ENCODE measurements at regions not wholly inside any gene's neighbourhood (a gene's known extent, or its start where the extent isn't known, plus 50 kb on each side); places are given as distances from the start of the nearest gene placed in this dataset.

DNA sequence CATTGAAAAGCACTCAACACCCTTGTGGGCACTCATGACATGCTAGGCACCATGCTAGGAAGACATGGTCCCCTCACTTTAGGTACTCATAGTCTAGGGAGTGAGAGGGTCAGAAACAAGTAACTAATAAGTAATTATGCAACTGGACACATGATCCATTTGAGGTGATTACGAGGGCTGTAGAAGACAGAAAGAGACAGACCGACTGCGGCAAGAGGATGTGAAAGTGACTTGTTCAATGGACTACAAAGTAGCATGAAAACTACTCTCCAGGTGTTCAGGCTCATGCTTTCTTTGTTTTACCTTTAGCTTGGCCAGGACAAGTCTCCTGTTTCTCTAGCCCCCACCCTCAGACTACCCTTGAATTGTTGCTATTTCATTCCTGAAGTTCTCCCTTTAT lies 310.8 kb upstream of the SORL1-AS1 start:
- H3K9ac ChIP-seq: no peak overlapping the region
- H3K4me1 ChIP-seq: no peaks in the 10 kb centered on the region
- no peaks in the 10 kb centered on the region for H3K36me3 ChIP-seq
- no peak overlapping the region for H3K27ac ChIP-seq
- no peak for TF ChIP-seq Cebpa-rat (IDR thresholded peaks at IDR 0.05)
- H4K20me1 ChIP-seq: no peaks in the 10 kb centered on the region
- no peak overlapping the region for H3K4me2 ChIP-seq
- no peak overlapping the region for H3K4me3 ChIP-seq
- H3K27me3 ChIP-seq: no peaks in the 10 kb centered on the region
- no peaks in the 10 kb centered on the region for H3K9me3 ChIP-seq

DNA sequence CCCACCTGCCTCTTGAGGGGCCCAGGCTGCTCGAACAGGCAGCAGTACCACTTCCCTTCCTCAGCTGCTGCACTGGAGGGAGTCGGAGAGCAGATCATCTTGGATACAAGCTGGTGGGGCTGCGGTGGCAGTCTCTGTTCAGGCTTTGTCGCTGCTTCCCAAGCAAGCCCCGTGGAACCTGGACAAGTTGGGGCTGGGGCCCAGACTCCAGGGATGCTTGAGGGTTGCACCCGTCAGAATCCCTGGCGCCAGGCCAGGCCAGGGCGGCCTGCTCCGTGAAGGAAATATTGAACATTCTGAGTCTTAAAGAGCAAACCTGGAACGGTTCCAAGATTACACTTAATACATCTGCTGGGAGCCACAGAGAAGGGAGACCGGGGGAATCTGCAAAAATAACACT lies 310.1 kb upstream of the SORL1-AS1 start:
- H4K20me1 ChIP-seq: no peaks in the 10 kb centered on the region
- no peaks in the 10 kb centered on the region for H3K4me1 ChIP-seq
- no peak overlapping the region for H3K4me2 ChIP-seq
- no peaks in the 10 kb centered on the region for H3K27me3 ChIP-seq
- no peak overlapping the region for H3K4me3 ChIP-seq
- H3K27ac ChIP-seq: no peak overlapping the region
- TF ChIP-seq Cebpa-rat (IDR thresholded peaks at IDR 0.05): no peak
- no peaks in the 10 kb centered on the region for H3K9me3 ChIP-seq
- no peak overlapping the region for H3K9ac ChIP-seq
- no peaks in the 10 kb centered on the region for H3K36me3 ChIP-seq

DNA sequence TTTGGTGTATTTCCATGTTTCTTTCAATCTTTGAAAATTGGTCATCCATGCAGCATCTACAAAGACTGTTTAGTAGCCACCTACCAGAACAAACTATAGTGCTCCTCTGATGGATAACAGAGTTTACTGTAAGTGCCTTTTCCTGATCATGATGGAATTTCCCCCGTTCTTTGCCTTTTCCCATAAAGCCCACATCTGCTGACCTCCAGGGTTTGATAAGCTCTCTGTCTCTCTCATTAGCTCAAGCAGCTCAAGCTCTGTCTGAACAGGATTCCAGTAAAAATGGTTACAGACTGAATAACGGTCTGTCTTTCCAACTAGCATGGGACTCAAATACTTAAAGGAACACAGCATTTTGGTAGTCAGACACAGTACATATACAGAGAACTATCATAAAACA lies 308.4 kb upstream of the SORL1-AS1 start:
- H4K20me1 ChIP-seq: no peaks in the 10 kb centered on the region
- no peak for TF ChIP-seq Cebpa-rat (IDR thresholded peaks at IDR 0.05)

DNA sequence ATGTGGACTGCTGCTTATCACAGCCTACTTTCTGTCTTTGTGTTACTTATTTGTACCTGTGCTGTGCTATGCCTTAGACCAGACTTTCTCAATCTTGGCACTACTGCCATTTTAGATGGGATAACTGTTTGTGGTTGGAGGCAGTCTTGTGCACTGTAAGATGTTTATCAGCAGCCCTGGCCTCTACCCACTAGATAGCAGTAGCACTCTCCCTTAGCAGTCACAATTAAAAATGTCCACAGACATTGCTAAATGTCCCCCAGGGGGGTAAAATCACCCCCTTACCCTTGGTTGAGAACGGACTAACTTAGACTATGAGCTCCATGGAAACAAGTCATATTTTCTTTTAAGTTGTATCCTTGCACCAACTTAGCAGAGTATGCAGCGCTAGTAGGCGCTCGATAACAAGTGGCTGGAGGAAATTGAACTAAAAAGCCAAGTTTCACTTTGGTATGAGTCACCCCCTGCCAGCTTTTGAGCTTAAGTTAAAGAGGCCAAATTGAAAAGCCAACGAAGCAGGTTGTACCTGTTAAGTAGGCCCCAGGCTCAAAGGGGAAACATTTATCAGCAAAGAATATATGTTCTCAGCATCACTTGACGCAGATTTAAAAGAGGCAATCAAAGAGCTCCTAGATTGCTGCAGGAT lies 304.8 kb upstream of the SORL1-AS1 start:
- no peak overlapping the region for H3K27ac ChIP-seq
- H4K20me1 ChIP-seq: no peaks in the 10 kb centered on the region
- H3K27me3 ChIP-seq: no peaks in the 10 kb centered on the region
- H3K4me1 ChIP-seq: no peaks in the 10 kb centered on the region
- H3K36me3 ChIP-seq: no peaks in the 10 kb centered on the region
- no peak overlapping the region for H3K4me2 ChIP-seq
- no peak for TF ChIP-seq Cebpa-rat (IDR thresholded peaks at IDR 0.05)
- no peak overlapping the region for H3K4me3 ChIP-seq
- H3K9ac ChIP-seq: no peak overlapping the region
- H3K9me3 ChIP-seq: no peaks in the 10 kb centered on the region

More for the DNA sequence above, 308.4 kb upstream of the SORL1-AS1 start:
- no peak overlapping the region for H3K4me3 ChIP-seq
- no peak overlapping the region for H3K9ac ChIP-seq
- no peaks in the 10 kb centered on the region for H3K36me3 ChIP-seq
- H3K4me1 ChIP-seq: no peaks in the 10 kb centered on the region
- no peak overlapping the region for H3K4me2 ChIP-seq
- H3K27me3 ChIP-seq: no peaks in the 10 kb centered on the region
- H3K27ac ChIP-seq: no peak overlapping the region
- no peaks in the 10 kb centered on the region for H3K9me3 ChIP-seq

DNA sequence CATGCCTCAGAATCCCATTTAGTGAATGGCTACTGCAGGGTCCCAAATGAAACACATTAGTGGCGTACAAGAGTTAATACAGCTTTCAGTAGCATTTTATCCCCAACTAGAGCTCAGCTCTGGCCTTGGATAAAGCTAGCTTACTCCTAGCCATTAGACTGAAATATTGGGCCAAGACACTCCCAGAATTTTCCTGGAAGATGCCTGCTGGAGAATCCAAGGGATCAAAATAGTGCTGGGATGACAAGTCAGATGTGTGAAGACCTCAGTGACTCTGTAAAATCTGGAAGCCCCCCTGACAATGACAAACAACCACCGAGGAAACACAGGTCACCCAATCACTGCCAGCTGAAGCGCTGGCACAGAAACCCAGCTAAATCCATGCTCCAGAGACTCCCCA lies 303.1 kb upstream of the SORL1-AS1 start:
- Histone ChIP-seq H4K20me1 (no peaks in the 10 kb centered on the region), H3K4me1 (no peaks in the 10 kb centered on the region), H3K27me3 (no peaks in the 10 kb centered on the region), H3K27ac (no peak overlapping the region), H3K36me3 (no peaks in the 10 kb centered on the region), H3K9me3 (no peaks in the 10 kb centered on the region), H3K9ac (no peak overlapping the region), H3K4me2 (no peak overlapping the region), H3K4me3 (no peak overlapping the region)
- TF ChIP-seq Cebpa-rat (IDR thresholded peaks at IDR 0.05): no peak

DNA sequence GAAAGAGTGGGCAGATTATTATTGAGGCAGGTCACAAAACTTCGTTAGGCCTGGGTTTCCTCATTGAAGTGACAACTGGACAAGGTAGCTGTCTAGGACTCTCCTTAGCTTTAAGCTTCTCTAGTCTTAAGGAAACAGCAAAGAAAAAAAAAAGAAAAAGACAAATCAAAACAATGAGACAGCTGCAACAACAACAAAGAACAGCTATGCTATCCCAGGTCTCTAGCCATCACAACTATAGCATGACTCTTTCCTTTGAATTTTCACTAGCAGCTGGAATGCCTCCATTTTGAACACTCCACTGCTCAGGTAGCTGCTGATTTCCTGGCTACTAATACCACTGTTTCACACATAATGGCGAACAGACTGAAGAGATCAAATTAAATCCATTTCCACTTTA lies 302.4 kb upstream of the SORL1-AS1 start:
- TF ChIP-seq Cebpa-rat (IDR thresholded peaks at IDR 0.05): no peak
- no peaks in the 10 kb centered on the region for H4K20me1 ChIP-seq

DNA sequence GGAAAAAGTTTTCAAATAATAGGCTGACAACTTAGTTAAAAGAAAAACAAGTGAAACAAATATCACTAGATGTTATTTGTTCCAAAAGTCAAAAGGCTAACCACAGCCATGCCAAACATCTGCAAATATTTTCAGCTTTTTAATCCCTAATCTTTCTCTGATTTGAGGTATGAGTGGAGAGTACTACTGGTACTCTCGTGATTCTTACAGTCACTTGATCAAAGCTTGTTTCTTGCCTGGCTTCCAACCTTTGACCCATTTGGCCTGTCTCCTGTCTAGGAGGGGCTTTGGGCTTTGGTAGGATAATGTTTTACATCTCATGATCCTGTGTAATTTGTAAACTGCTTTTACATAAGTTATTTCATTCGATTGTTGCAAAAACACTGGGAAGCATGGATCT lies 301.8 kb upstream of the SORL1-AS1 start:
- Histone ChIP-seq H3K36me3 (no peaks in the 10 kb centered on the region), H3K27ac (no peak overlapping the region), H3K9me3 (no peaks in the 10 kb centered on the region), H3K4me1 (no peaks in the 10 kb centered on the region), H3K9ac (no peak overlapping the region), H4K20me1 (no peaks in the 10 kb centered on the region), H3K4me2 (no peak overlapping the region), H3K27me3 (no peaks in the 10 kb centered on the region), H3K4me3 (no peak overlapping the region)
- no peak for TF ChIP-seq Cebpa-rat (IDR thresholded peaks at IDR 0.05)

More for the DNA sequence above, 302.4 kb upstream of the SORL1-AS1 start:
- no peaks in the 10 kb centered on the region for H3K4me1 ChIP-seq
- H3K4me3 ChIP-seq: no peak overlapping the region
- no peak overlapping the region for H3K9ac ChIP-seq
- H3K36me3 ChIP-seq: no peaks in the 10 kb centered on the region
- no peak overlapping the region for H3K4me2 ChIP-seq
- no peaks in the 10 kb centered on the region for H3K9me3 ChIP-seq
- no peaks in the 10 kb centered on the region for H3K27me3 ChIP-seq
- H3K27ac ChIP-seq: no peak overlapping the region

DNA sequence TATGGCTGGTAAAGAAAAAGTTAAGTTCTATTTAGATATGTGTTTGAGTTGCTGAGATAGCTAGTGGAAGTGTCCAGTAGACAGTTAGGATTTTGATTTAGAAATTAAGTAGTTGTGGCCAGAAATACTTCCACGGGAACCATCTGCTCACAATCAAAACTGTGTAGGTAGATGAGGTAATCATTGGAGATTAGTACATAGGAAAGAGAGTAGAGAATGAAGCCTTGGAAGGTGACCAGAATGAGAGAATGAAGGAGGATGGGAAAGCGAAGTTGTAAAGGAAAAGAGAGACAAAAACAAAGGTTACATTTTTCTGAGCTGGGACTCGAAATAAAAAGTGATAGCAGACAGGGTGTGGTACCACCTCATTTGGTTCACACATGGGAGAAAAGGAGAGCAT lies 296.9 kb upstream of the SORL1-AS1 start:
- Histone ChIP-seq H3K27ac (no peak overlapping the region), H3K4me1 (no peaks in the 10 kb centered on the region), H3K36me3 (no peaks in the 10 kb centered on the region), H3K9ac (no peak overlapping the region), H3K9me3 (no peaks in the 10 kb centered on the region), H4K20me1 (no peaks in the 10 kb centered on the region), H3K4me3 (no peak overlapping the region), H3K4me2 (no peak overlapping the region), H3K27me3 (no peaks in the 10 kb centered on the region)
- TF ChIP-seq Cebpa-rat (IDR thresholded peaks at IDR 0.05): no peak

DNA sequence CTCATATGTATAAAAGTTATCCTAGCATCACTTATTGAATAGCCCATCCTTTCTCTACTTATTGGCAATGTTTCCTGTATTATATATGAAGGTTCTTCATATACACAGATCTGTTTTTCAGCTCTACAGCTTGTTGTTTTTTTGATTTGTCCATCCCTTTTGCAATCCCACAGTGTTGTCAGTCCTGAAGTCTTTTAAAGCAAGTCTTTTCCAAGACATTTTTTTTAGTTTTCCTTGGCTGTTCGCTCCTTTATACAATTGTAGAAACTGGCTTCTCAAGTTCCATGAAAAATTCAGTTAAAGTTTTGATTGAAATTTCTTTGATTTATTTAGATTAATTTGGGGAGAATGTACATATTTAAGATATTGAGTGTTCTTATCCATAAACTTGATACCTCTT lies 295.3 kb upstream of the SORL1-AS1 start:
- no peak for TF ChIP-seq Cebpa-rat (IDR thresholded peaks at IDR 0.05)
- Histone ChIP-seq H3K27me3 (no peaks in the 10 kb centered on the region), H3K36me3 (no peaks in the 10 kb centered on the region), H3K4me2 (no peak overlapping the region), H3K9ac (no peak overlapping the region), H3K4me1 (no peaks in the 10 kb centered on the region), H4K20me1 (no peaks in the 10 kb centered on the region), H3K9me3 (peaks cover 14% of the 10 kb centered on the region), H3K27ac (no peak overlapping the region), H3K4me3 (no peak overlapping the region)

DNA sequence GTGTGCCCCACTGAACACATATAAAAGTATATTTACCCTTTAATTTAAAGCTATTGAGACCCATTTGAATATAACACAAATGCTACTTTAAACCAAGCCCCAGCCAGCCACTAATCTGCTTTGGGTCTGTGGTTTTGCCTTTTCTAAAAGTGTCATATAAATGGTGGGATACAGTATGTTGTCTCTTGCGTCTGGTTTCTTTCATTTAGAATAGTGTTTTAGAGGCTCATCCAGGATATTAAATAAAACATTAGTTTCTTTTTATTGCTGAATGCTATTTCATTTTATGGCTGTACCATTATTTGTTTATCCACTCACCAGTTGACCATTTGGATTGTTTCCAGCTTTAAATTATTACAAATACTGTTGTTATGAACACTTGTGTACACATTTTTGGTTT lies 290.5 kb upstream of the SORL1-AS1 start:
- TF ChIP-seq Cebpa-rat (IDR thresholded peaks at IDR 0.05): no peak
- no peak overlapping the region for H3K4me3 ChIP-seq
- H3K4me2 ChIP-seq: no peak overlapping the region
- H3K27ac ChIP-seq: no peak overlapping the region
- H3K4me1 ChIP-seq: no peaks in the 10 kb centered on the region
- H3K36me3 ChIP-seq: no peaks in the 10 kb centered on the region
- H3K9ac ChIP-seq: no peak overlapping the region
- peaks cover 15% of the 10 kb centered on the region for H3K9me3 ChIP-seq
- H4K20me1 ChIP-seq: no peaks in the 10 kb centered on the region
- H3K27me3 ChIP-seq: no peaks in the 10 kb centered on the region

All from BLaER1 (cell line).